GM12878 (cell line): ENCODE measurements at regions not wholly inside any gene's neighbourhood (a gene's known extent, or its start where the extent isn't known, plus 50 kb on each side); places are given as distances from the start of the nearest gene placed in this dataset.

Source experiments
- ATAC-seq: fragments of 200-7000 bp; cut with Tn5 transposase; 3 replicates; pipeline ENCODE4 v1.9.1; 2020; ENCODE audit warnings: mild to moderate bottlenecking, moderate library complexity
- BruUV-seq: library from RNA; stranded (reverse); fragments of 400-500 nt; replicated peaks from 2 replicates; lab custom pipeline; 2021; lab: Mats Ljungman, UMichigan
- CTCF ChIA-PET: fragments of 300-600 bp; sonication (Branson Sonifier 250); formaldehyde crosslinking; extraction: SDS; loops from one replicate; lab custom pipeline; 2021; ENCODE audit warnings: inconsistent platforms; lab: Yijun Ruan, JAX
- POLR2A ChIA-PET: fragments of 350-600 bp; formaldehyde crosslinking; extraction: SDS; loops from one replicate; lab custom pipeline; 2021; ENCODE audit warnings: inconsistent platforms; lab: Charles Lee
- RAD21 ChIA-PET: fragments of 300-600 bp; sonication (Branson Sonifier 250); formaldehyde crosslinking; loops from one replicate; lab custom pipeline; 2023; ENCODE audit warnings: antibody characterized with exemption; ENCODE audit not compliant: unreplicated experiment; lab: Charles Lee
- SMC1A ChIA-PET: fragments of 300-600 bp; sonication (Branson Sonifier 250); formaldehyde crosslinking; loops from one replicate; lab custom pipeline; 2023; ENCODE audit not compliant: unreplicated experiment, uncharacterized antibody; lab: Charles Lee
- DNase-seq: peaks from one replicate; pipeline ENCODE4 v3.0.0-alpha.2; 2011; ENCODE audit warnings: low read depth, low spot score
- FAIRE-seq: peaks from 3 replicates; lab custom pipeline; 2011; peaks lifted over from hg19 to GRCh38; lab: Jason Lieb, UNC
- H2AFZ ChIP-seq: 2 replicates; pipeline ENCODE4 v1.6.0; 2011; ENCODE audit warnings: low read depth, low read length, control low read depth; ENCODE audit not compliant: control insufficient read depth
- H3K27ac ChIP-seq: 2 replicates; pipeline ENCODE4 v1.5.1; 2011; ENCODE audit warnings: control low read depth; ENCODE audit not compliant: control insufficient read depth, insufficient read depth
- H3K27me3 ChIP-seq, 2 experiments: replicated peaks in 1 of 2; 2 replicates each; pipeline versions ENCODE4 v1.6.0 to v1.6.1; 2011; ENCODE audit warnings: low read length in 1 of 2; ENCODE audit not compliant: control insufficient read depth in 2 of 2, insufficient read depth in 2 of 2
- H3K36me3 ChIP-seq, 2 experiments: 2 replicates each; pipeline ENCODE4 v1.5.1; 2011; ENCODE audit warnings: low read length in 1 of 2; ENCODE audit not compliant: control insufficient read depth in 2 of 2, insufficient read depth in 2 of 2
- H3K4me1 ChIP-seq: 2 replicates; pipeline ENCODE4 v1.6.1; 2011; ENCODE audit warnings: mild to moderate bottlenecking, low read length, moderate library complexity, mixed read lengths; ENCODE audit not compliant: control insufficient read depth, insufficient read depth
- H3K4me2 ChIP-seq: 2 replicates; pipeline ENCODE4 v1.6.0; 2011; ENCODE audit warnings: control low read depth; ENCODE audit not compliant: control insufficient read depth, insufficient read depth
- H3K4me3 ChIP-seq: fragments of 200-600 bp; sonication (generic); 2 replicates; pipeline ENCODE4 v1.5.1; 2016
- H3K79me2 ChIP-seq: 2 replicates; pipeline ENCODE4 v1.6.0; 2011; ENCODE audit warnings: low read length; ENCODE audit not compliant: control insufficient read depth, insufficient read depth
- H3K9ac ChIP-seq: 2 replicates; pipeline ENCODE4 v1.8.0; 2011; ENCODE audit warnings: low read length, control low read depth, mixed read lengths; ENCODE audit not compliant: control insufficient read depth, insufficient read depth
- H3K9me3 ChIP-seq: replicated peaks from 3 replicates; pipeline ENCODE4 v1.5.1; 2011; ENCODE audit warnings: mild to moderate bottlenecking, low read length; ENCODE audit not compliant: control insufficient read depth, insufficient read depth
- H4K20me1 ChIP-seq: 2 replicates; pipeline ENCODE4 v1.6.0; 2011; ENCODE audit not compliant: control insufficient read depth, insufficient read depth
- EP300 ChIP-seq, 2 experiments: fragments of 150-350 bp in 1 of 2; IDR thresholded peaks; 2 replicates each; pipeline ENCODE4 v1.6.1; 2011 to 2012; ENCODE audit warnings: low read depth in 2 of 2, low read length in 2 of 2, borderline replicate concordance in 1 of 2, improper control_type of control experiment in 1 of 2, inconsistent platforms in 1 of 2; ENCODE audit not compliant: control insufficient read depth in 1 of 2
- MEF2A ChIP-seq: IDR thresholded peaks from 2 replicates; pipeline ENCODE4 v1.6.1; 2011; ENCODE audit warnings: low read depth, mild to moderate bottlenecking, low read length, moderate library complexity; ENCODE audit not compliant: insufficient read depth
- PKNOX1 ChIP-seq: fragments of 450-650 bp; IDR thresholded peaks from 2 replicates; pipeline ENCODE4 v1.6.1; 2016; ENCODE audit warnings: mild to moderate bottlenecking
- RB1 ChIP-seq: fragments of 450-650 bp; formaldehyde crosslinking; IDR thresholded peaks from 2 replicates; pipeline ENCODE4 v1.6.1; 2017; ENCODE audit warnings: mild to moderate bottlenecking, borderline replicate concordance
- SMAD1 ChIP-seq: fragments of 450-650 bp; IDR thresholded peaks from 2 replicates; pipeline ENCODE4 v1.6.1; 2018; ENCODE audit warnings: mild to moderate bottlenecking, low read depth; ENCODE audit not compliant: partially characterized antibody
- SMC3 ChIP-seq: IDR thresholded peaks from 2 replicates; pipeline ENCODE4 v1.6.1; 2011; ENCODE audit warnings: low read length, improper control_type of control experiment, borderline replicate concordance
- WGBS: methylation state at CpG from one replicate; pipeline ENCODE4 v1.1.6; 2016; ENCODE audit warnings: low lambda C conversion rate; ENCODE audit not compliant: insufficient replicate concordance, insufficient coverage; ENCODE audit errors: missing lambda C conversion rate; 5-methylcytosine and 5-hydroxymethylcytosine counted together
- in situ Hi-C: fragments of 300-500 bp; cut with MboI; formaldehyde crosslinking; loops from 9 replicates; pipeline ENCODE4 v1.14.3; 2018; ENCODE audit warnings: mixed read lengths
- intact Hi-C: fragments of 100-400 bp; cut with micrococcal nuclease; formaldehyde crosslinking; loops from one replicate; pipeline ENCODE4 v1.14.2; 2022; ENCODE audit not compliant: unreplicated experiment

GRCh38 chr6:148105695-148106094, 236.9 kb upstream of the SASH1 start (continued):
- TF ChIP-seq SMAD1: no peak

GRCh38 chr6:148107911-148108310, 234.7 kb upstream of the SASH1 start:
- ATAC-seq (no peak), FAIRE-seq (no peak), DNase-seq (no peak)
- Histone ChIP-seq H3K4me1 (no peaks in the 10 kb centered on the region), H3K79me2 (no peaks in the 10 kb centered on the region), H2AFZ (no peak overlapping the region), H3K4me3 (no peak overlapping the region), H3K4me2 (no peak overlapping the region), H4K20me1 (no peaks in the 10 kb centered on the region), H3K9ac (no peak overlapping the region), H3K27me3 (no peaks in the 10 kb centered on the region), H3K27ac (no peak overlapping the region), H3K36me3 (no peaks in the 10 kb centered on the region), H3K9me3 (no peaks in the 10 kb centered on the region)
- BruUV-seq: no TSS peak
- SMC1A ChIA-PET: no interaction called here
- WGBS: 8% methylated on average over 3 of the region's 3 CpGs
- TF ChIP-seq PKNOX1 (no peak), EP300 (IDR thresholded peaks at IDR 0.05; ENCODE audit: borderline replicate concordance in 1 of 2, control insufficient read depth in 1 of 2, low read depth in 2 of 2, low read length in 2 of 2) (no peak), MEF2A (no peak), SMC3 (no peak), RB1 (no peak)
- POLR2A ChIA-PET: no interaction called here
- intact Hi-C loops (no loop called here), in situ Hi-C loops (no loop called here)
- CTCF ChIA-PET: no interaction called here
- RAD21 ChIA-PET: no interaction called here
